ENCODE measurements at regions not wholly inside any gene's neighbourhood (a gene's known extent, or its start where the extent isn't known, plus 50 kb on each side); places are given as distances from the start of the nearest gene placed in this dataset.

DNA sequence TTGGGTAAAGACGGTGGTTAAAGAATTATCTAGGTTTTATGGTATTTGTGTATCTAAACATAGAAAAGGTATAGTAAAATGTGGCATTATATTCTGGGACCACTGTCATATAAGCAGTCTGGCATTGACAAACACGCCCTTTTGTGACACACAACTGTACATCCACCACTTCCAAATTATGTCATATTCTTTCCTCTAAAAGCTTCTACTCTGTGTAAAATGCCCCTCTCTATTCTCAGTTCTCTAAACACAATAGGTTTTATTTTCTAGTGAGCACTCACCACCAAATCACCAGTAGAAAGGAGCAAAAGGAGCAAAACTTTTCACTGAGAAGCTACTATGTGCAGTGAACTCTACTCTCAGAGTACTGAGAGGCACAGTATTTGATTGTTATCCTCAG, 88.1 kb upstream of the PIEZO2 start:
- TF ChIP-seq, protein P1, sequence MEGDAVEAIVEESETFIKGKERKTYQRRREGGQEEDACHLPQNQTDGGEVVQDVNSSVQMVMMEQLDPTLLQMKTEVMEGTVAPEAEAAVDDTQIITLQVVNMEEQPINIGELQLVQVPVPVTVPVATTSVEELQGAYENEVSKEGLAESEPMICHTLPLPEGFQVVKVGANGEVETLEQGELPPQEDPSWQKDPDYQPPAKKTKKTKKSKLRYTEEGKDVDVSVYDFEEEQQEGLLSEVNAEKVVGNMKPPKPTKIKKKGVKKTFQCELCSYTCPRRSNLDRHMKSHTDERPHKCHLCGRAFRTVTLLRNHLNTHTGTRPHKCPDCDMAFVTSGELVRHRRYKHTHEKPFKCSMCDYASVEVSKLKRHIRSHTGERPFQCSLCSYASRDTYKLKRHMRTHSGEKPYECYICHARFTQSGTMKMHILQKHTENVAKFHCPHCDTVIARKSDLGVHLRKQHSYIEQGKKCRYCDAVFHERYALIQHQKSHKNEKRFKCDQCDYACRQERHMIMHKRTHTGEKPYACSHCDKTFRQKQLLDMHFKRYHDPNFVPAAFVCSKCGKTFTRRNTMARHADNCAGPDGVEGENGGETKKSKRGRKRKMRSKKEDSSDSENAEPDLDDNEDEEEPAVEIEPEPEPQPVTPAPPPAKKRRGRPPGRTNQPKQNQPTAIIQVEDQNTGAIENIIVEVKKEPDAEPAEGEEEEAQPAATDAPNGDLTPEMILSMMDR (IDR thresholded peaks at IDR 0.05; ENCODE audit: low read length) = no peak
- TF ChIP-seq EZH2 (IDR thresholded peaks at IDR 0.05; ENCODE audit: borderline replicate concordance, low read length) = no peak
